RWPE1 (cell line): ENCODE measurements at regions not wholly inside any gene's neighbourhood (a gene's known extent, or its start where the extent isn't known, plus 50 kb on each side); places are given as distances from the start of the nearest gene placed in this dataset.

Experiments
- CTCF ChIA-PET: fragments of 350-600 bp; sonication (Branson Sonifier 250); formaldehyde crosslinking; extraction: SDS; loops from one replicate; lab custom pipeline; 2021; lab: Yijun Ruan, JAX
- POLR2A ChIA-PET: fragments of 400-600 bp; formaldehyde crosslinking; extraction: SDS; loops from one replicate; lab custom pipeline; 2020; ENCODE audit warnings: antibody characterized with exemption; ENCODE audit not compliant: low non-redundant PET; lab: Yijun Ruan, JAX
- DNase-seq: peaks from one replicate; pipeline ENCODE4 v3.0.0; 2012; ENCODE audit warnings: low spot score
- H3K27ac ChIP-seq: fragments of 450-650 bp; 2 replicates; pipeline ENCODE4 v1.5.1; 2017
- TF ChIP-seq, protein P1 (sequence below): fragments of 450-650 bp; conservative IDR thresholded peaks from 2 replicates; pipeline ENCODE4 v1.5.1; 2017; ENCODE audit warnings: low read depth, mild to moderate bottlenecking

DNA sequence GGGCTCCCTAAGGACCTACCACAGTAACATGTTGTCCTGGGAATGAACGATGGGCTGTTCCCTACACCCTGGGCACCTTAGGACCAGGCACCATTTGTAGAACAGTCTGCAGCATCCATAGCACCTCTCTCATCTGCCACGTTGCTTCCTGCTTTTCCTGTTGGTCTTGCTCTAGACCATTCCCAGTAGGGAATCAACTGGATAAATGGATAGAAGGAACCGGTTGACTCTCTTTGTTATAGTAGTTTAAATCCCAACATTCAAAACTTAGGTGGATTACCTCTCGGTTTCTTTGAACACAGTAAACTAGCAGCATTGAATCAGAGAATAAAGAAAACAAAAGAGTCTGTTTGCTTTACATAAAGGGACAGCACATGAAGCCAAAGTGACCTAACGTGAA lies 159.1 kb downstream of the HS3ST3B1 start:
- POLR2A ChIA-PET, result no interaction called here

DNA sequence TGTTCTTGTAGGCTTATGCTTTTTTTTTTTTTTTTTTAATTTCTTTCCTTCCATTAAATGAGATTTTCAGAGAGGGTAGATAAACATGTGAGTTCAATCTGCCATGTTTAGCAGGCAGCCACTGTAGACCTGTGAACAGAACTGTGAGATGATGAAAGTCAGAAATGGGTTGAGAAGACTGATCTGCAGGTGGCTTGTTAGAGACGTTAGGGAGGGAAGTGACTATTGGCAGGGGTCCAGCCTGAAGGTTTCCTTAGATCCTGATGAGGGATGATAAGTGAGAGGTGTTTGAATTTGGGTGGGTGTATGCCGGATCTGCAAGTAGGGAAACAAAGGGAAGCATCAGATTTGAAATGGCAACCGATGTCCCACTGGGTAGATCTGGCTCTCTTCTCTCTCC lies 157.8 kb downstream of the HS3ST3B1 start:
- ChIA-PET CTCF (no interaction called here), POLR2A (no interaction called here)
- DNase-seq, result no peak
- no peak overlapping the region for H3K27ac ChIP-seq
- TF ChIP-seq, protein P1, sequence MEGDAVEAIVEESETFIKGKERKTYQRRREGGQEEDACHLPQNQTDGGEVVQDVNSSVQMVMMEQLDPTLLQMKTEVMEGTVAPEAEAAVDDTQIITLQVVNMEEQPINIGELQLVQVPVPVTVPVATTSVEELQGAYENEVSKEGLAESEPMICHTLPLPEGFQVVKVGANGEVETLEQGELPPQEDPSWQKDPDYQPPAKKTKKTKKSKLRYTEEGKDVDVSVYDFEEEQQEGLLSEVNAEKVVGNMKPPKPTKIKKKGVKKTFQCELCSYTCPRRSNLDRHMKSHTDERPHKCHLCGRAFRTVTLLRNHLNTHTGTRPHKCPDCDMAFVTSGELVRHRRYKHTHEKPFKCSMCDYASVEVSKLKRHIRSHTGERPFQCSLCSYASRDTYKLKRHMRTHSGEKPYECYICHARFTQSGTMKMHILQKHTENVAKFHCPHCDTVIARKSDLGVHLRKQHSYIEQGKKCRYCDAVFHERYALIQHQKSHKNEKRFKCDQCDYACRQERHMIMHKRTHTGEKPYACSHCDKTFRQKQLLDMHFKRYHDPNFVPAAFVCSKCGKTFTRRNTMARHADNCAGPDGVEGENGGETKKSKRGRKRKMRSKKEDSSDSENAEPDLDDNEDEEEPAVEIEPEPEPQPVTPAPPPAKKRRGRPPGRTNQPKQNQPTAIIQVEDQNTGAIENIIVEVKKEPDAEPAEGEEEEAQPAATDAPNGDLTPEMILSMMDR, result no peak

More for the DNA sequence above, 159.1 kb downstream of the HS3ST3B1 start:
- TF ChIP-seq, protein P1, result no peak
- no peak overlapping the region for H3K27ac ChIP-seq
- no peak for DNase-seq
- CTCF ChIA-PET, result no interaction called here

DNA sequence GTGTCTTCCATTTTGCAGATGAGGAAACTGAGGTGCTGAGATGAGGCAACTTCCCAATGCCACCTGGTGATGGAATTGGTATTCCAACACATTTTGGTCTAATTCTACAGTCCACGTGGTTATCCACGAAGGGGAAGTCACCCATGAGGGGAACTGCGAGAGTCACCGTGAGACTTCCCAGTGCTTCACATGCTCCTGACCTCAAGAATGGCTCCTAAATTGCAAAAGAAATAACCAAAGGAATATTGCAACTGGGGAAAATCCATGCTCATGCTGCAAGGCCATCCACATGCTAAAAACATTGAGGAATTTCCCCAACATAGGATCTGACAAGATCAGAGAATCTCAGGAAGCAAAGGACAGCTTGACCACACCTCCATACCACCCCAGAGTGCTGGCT lies 153.9 kb downstream of the HS3ST3B1 start:
- TF ChIP-seq, protein P1, result no peak
- no peak for DNase-seq
- H3K27ac ChIP-seq, result no peak overlapping the region
- ChIA-PET CTCF (no interaction called here), POLR2A (no interaction called here)

DNA sequence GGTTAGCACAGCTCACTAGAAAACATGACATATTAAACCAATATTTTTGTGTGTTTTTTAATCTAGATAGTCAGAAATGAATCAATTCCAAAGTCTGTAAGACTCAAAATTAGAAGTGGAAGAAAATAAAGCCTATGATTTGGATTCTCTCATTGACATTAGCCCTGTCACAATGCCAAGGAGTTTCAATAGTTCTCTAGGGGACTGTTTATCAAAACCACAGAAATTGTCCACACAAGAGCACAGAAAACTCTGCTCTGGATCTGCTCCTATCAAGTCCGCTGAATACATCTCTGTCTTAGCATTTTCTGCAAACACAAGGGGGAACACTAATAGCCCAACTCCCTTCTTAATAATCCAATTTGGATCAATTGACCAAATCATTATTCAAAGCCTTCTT lies 152.0 kb downstream of the HS3ST3B1 start:
- ChIA-PET CTCF (no interaction called here), POLR2A (no interaction called here)
- TF ChIP-seq, protein P1, result no peak
- H3K27ac ChIP-seq, result no peak overlapping the region
- no peak for DNase-seq

- H3K27ac ChIP-seq, result no peak overlapping the region
- ChIA-PET CTCF (no interaction called here), POLR2A (no interaction called here)
- no peak for DNase-seq
- TF ChIP-seq, protein P1, result no peak
Measured at GRCh38 chr17:14451729-14452191, 150.9 kb downstream of the HS3ST3B1 start.

DNA sequence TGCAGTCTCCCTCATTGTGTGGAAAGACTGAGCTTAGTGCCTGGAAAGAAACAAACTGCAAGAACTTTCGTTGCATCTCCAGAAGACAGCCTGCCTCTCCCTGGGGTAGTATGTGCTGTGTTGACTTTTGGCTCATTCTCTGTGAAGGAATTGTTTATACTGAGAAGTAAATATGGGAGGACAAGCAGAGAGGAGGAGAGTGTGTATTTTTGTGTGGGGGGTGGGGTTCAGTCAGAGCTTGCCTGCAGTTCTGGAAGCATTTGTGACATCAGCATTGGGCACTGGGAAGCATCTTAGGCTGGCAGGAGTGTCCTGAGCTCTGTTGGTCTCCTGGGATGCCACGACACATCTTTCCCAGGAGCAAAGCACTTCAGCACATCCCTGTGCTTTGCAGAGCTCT lies 147.9 kb downstream of the HS3ST3B1 start:
- no peak for DNase-seq
- H3K27ac ChIP-seq, result no peak overlapping the region
- ChIA-PET CTCF (no interaction called here), POLR2A (no interaction called here)
- TF ChIP-seq, protein P1, result no peak
